Liver (tissue), 7 donors: ENCODE measurements at regions not wholly inside any gene's neighbourhood (a gene's known extent, or its start where the extent isn't known, plus 50 kb on each side); places are given as distances from the start of the nearest gene placed in this dataset.

Experiments used
- DNase-seq: peaks from one replicate; pipeline ENCODE4 v3.0.0-alpha.2; 2017; ENCODE audit warnings: low spot score
- H3K27ac ChIP-seq, 2 donors: one replicate each; pipeline ENCODE4 v1.7.0; 2013; ENCODE audit warnings: inconsistent platforms in 2 of 2, low read length in 2 of 2, control low read depth in 1 of 2, low read depth in 1 of 2, mild to moderate bottlenecking in 1 of 2
- H3K27me3 ChIP-seq, 4 donors: one replicate each; pipeline versions ENCODE4 v1.6.1 to v1.7.0; 2013; ENCODE audit warnings: low read length in 3 of 4, inconsistent platforms in 1 of 4, mild to moderate bottlenecking in 1 of 4, moderate library complexity in 1 of 4; ENCODE audit not compliant: control insufficient read depth in 4 of 4, insufficient read depth in 4 of 4
- H3K36me3 ChIP-seq, 4 donors: one replicate each; pipeline versions ENCODE4 v1.6.1 to v1.7.0; 2013; ENCODE audit warnings: low read length in 3 of 4, mild to moderate bottlenecking in 3 of 4, low read depth in 1 of 4, moderate library complexity in 1 of 4; ENCODE audit not compliant: control insufficient read depth in 4 of 4, insufficient read depth in 3 of 4
- H3K4me1 ChIP-seq, 4 donors: one replicate each; pipeline versions ENCODE4 v1.6.1 to v1.7.0; 2013; ENCODE audit warnings: low read length in 3 of 4, mild to moderate bottlenecking in 3 of 4, moderate library complexity in 1 of 4; ENCODE audit not compliant: control insufficient read depth in 4 of 4, insufficient read depth in 4 of 4
- H3K4me3 ChIP-seq, 3 donors: one replicate each; pipeline versions ENCODE4 v1.6.1 to v1.7.0; 2013; ENCODE audit warnings: low read length in 3 of 3, control low read depth in 1 of 3, low read depth in 1 of 3, mild to moderate bottlenecking in 1 of 3
- H3K9ac ChIP-seq, 2 donors: one replicate each; pipeline ENCODE4 v1.7.0; 2013; ENCODE audit warnings: low read length in 2 of 2, mild to moderate bottlenecking in 2 of 2, moderate library complexity in 2 of 2, control low read depth in 1 of 2, low read depth in 1 of 2
- H3K9me3 ChIP-seq, 4 donors: one replicate each; pipeline versions ENCODE4 v1.6.1 to v1.7.0; 2013; ENCODE audit warnings: low read length in 3 of 4; ENCODE audit not compliant: control insufficient read depth in 4 of 4
- ATF3 ChIP-seq: IDR thresholded peaks from 2 replicates; pipeline ENCODE4 v1.6.1; 2016; ENCODE audit warnings: antibody characterized with exemption
- EGR1 ChIP-seq, 2 donors: IDR thresholded peaks; 2 replicates each; pipeline ENCODE4 v1.6.1; 2016 to 2018; ENCODE audit warnings: antibody characterized with exemption in 2 of 2, low read depth in 2 of 2
- FOXA1 ChIP-seq: IDR thresholded peaks from 2 replicates; pipeline ENCODE4 v1.6.1; 2016; ENCODE audit warnings: antibody characterized with exemption
- FOXA2 ChIP-seq: IDR thresholded peaks from 2 replicates; pipeline ENCODE4 v1.6.1; 2016; ENCODE audit warnings: antibody characterized with exemption
- GABPA ChIP-seq, 2 donors: IDR thresholded peaks in 1 of 2; conservative IDR thresholded peaks in 1 of 2; 2 replicates each; pipeline ENCODE4 v1.6.1; 2016; ENCODE audit warnings: antibody characterized with exemption in 2 of 2, mild to moderate bottlenecking in 1 of 2, moderate library complexity in 1 of 2
- HNF4G ChIP-seq: IDR thresholded peaks from 2 replicates; pipeline ENCODE4 v1.6.1; 2016; ENCODE audit warnings: antibody characterized with exemption
- JUND ChIP-seq, 2 donors: IDR thresholded peaks; 2 replicates each; pipeline ENCODE4 v1.6.1; 2016; ENCODE audit warnings: antibody characterized with exemption in 2 of 2
- NR2F2 ChIP-seq: IDR thresholded peaks from 2 replicates; pipeline ENCODE4 v1.6.1; 2016; ENCODE audit warnings: antibody characterized with exemption
- RAD21 ChIP-seq, 2 donors: IDR thresholded peaks; 2 replicates each; pipeline ENCODE4 v1.6.1; 2016; ENCODE audit warnings: antibody characterized with exemption in 2 of 2, mild to moderate bottlenecking in 2 of 2
- REST ChIP-seq: IDR thresholded peaks from 2 replicates; pipeline ENCODE4 v1.6.1; 2016; ENCODE audit warnings: antibody characterized with exemption, mild to moderate bottlenecking
- RXRA ChIP-seq, 2 donors: IDR thresholded peaks; 2 replicates each; pipeline ENCODE4 v1.6.1; 2017 to 2018; ENCODE audit warnings: antibody characterized with exemption in 2 of 2, mild to moderate bottlenecking in 1 of 2
- SP1 ChIP-seq: IDR thresholded peaks from 2 replicates; pipeline ENCODE4 v1.6.1; 2018; ENCODE audit warnings: antibody characterized with exemption, mild to moderate bottlenecking
- TAF1 ChIP-seq: conservative IDR thresholded peaks from 2 replicates; pipeline ENCODE4 v1.6.1; 2016; ENCODE audit warnings: antibody characterized with exemption, mild to moderate bottlenecking
- ZBTB33 ChIP-seq: IDR thresholded peaks from 2 replicates; pipeline ENCODE4 v1.6.1; 2016; ENCODE audit warnings: antibody characterized with exemption
- WGBS: extraction: QIAGEN DNeasy Blood & Tissue Kit; methylation state at CpG from one replicate; pipeline ENCODE4 v1.1.7; 2013; 5-methylcytosine and 5-hydroxymethylcytosine counted together
- donor health status: healthy.
- donor health status: healthy.
- donor health status: healthy.
- donor health status: healthy.

GRCh38 chr5:26569241-26569928 is 469.0 kb downstream of the CDH9 start:
- Histone ChIP-seq H3K27ac (no peak overlapping the region), H3K9ac (no peak overlapping the region), H3K4me3 (no peak overlapping the region), H3K4me1 (no peaks in the 10 kb centered on the region), H3K36me3 (no peaks in the 10 kb centered on the region), H3K9me3 (peaks cover 0 to 7% (median 0%) of the 10 kb centered on the region in 4 donors), H3K27me3 (no peaks in the 10 kb centered on the region)
- TF ChIP-seq EGR1 (IDR thresholded peaks at IDR 0.05; ENCODE audit: low read depth in 2 of 2) (no peak), JUND (IDR thresholded peaks at IDR 0.05) (no peak), FOXA1 (no peak)
- DNase-seq = no peak
- WGBS = 90% methylated on average over 26 of the region's 26 CpGs

- H3K9ac ChIP-seq = no peak overlapping the region
- no peak overlapping the region for H3K4me3 ChIP-seq
- H3K27me3 ChIP-seq = no peaks in the 10 kb centered on the region
- H3K4me1 ChIP-seq = no peaks in the 10 kb centered on the region
- TF ChIP-seq ATF3 (no peak), FOXA2 (no peak), JUND (IDR thresholded peaks at IDR 0.05) (no peak), RAD21 (IDR thresholded peaks at IDR 0.05) (no peak), NR2F2 (no peak), RXRA (IDR thresholded peaks at IDR 0.05) (no peak), ZBTB33 (no peak), HNF4G (no peak), TAF1 (no peak), FOXA1 (no peak), GABPA (IDR thresholded peaks at IDR 0.05 in 1 of 2, conservative IDR thresholded peaks at IDR 0.05 in 1 of 2) (no peak), SP1 (no peak), REST (no peak)
- H3K36me3 ChIP-seq = no peaks in the 10 kb centered on the region
- WGBS = 82% methylated on average over 9 of the region's 9 CpGs
- H3K9me3 ChIP-seq = peaks cover 0 to 7% (median 0%) of the 10 kb centered on the region in 4 donors
- no peak for DNase-seq
- no peak overlapping the region for H3K27ac ChIP-seq
These were observed 470.1 kb downstream of the CDH9 start for GRCh38 chr5:26568316-26568715.
